HCT116 (cell line): ENCODE measurements at regions not wholly inside any gene's neighbourhood (a gene's known extent, or its start where the extent isn't known, plus 50 kb on each side); places are given as distances from the start of the nearest gene placed in this dataset.

Experiments
- ATAC-seq: fragments of 200-7000 bp; cut with Tn5 transposase; 2 replicates; pipeline ENCODE4 v1.9.1; 2020; ENCODE audit warnings: mild to moderate bottlenecking, moderate library complexity
- BruUV-seq: library from RNA; stranded (reverse); fragments of 400-500 nt; replicated peaks from 2 replicates; lab custom pipeline; 2021; lab: Mats Ljungman, UMichigan
- CTCF ChIA-PET: fragments of 300-600 bp; sonication (Branson Sonifier 250); formaldehyde crosslinking; loops from one replicate; lab custom pipeline; 2021; ENCODE audit warnings: antibody characterized with exemption; lab: Charles Lee
- POLR2A ChIA-PET: fragments of 300-600, 350-600 bp; sonication (Branson Sonifier 250); formaldehyde crosslinking; loops from one replicate; lab custom pipeline; 2021; ENCODE audit warnings: antibody characterized with exemption; lab: Charles Lee
- RAD21 ChIA-PET, 2 experiments: fragments of 300-600 bp; sonication (Branson Sonifier 250); formaldehyde crosslinking; loops; one replicate each; lab custom pipeline; 2023; ENCODE audit warnings: low total read pairs in 2 of 2; ENCODE audit not compliant: uncharacterized antibody in 2 of 2, unreplicated experiment in 2 of 2, low non-redundant PET in 1 of 2; lab: Charles Lee
- DNase-seq: peaks from one replicate; pipeline ENCODE4 v3.0.0-alpha.2; 2010; ENCODE audit warnings: low read depth, low spot score
- H2AFZ ChIP-seq: fragments of 200-600 bp; shearing (Covaris generic), sonication (generic); 2 replicates; pipeline ENCODE4 v1.6.1; 2017; ENCODE audit warnings: low read depth, mixed run types, mixed read lengths, antibody characterized with exemption, low read length; ENCODE audit not compliant: poor library complexity, severe bottlenecking
- H3K27ac ChIP-seq: 2 replicates; pipeline ENCODE4 v1.5.1; 2012; ENCODE audit warnings: low read depth, low read length
- H3K27me3 ChIP-seq: fragments of 200-600 bp; sonication (generic); 2 replicates; pipeline ENCODE4 v1.6.1; 2016; ENCODE audit warnings: mixed run types, low read length, mixed read lengths; ENCODE audit not compliant: insufficient read depth
- H3K36me3 ChIP-seq, 2 experiments: fragments of 200-500 bp in 1 of 2; fragments of 200-600 bp in 1 of 2; sonication (Bioruptor generic) in 1 of 2; sonication (generic) in 1 of 2; 2 replicates each; pipeline versions ENCODE4 v1.5.1 to v1.6.1; 2014 to 2016; ENCODE audit warnings: low read length in 2 of 2, inconsistent platforms in 1 of 2, mixed read lengths in 1 of 2, mixed run types in 1 of 2; ENCODE audit not compliant: insufficient read depth in 2 of 2, control insufficient read depth in 1 of 2
- H3K4me1 ChIP-seq, 2 experiments: fragments of 200-600 bp in 1 of 2; sonication (generic) in 1 of 2; 2 replicates each; pipeline versions ENCODE4 v1.5.1 to v1.6.1; 2012 to 2017; ENCODE audit warnings: low read length in 2 of 2, inconsistent platforms in 1 of 2, mild to moderate bottlenecking in 1 of 2, mixed read lengths in 1 of 2, mixed run types in 1 of 2, moderate library complexity in 1 of 2; ENCODE audit not compliant: insufficient read depth in 2 of 2, control insufficient read depth in 1 of 2
- H3K4me2 ChIP-seq: fragments of 200-600 bp; sonication (generic); 2 replicates; pipeline ENCODE4 v1.6.1; 2017; ENCODE audit warnings: mixed run types, low read length, mixed read lengths
- H3K4me3 ChIP-seq, 2 experiments: fragments of 200-600 bp in 1 of 2; sonication (generic) in 1 of 2; replicated peaks in 1 of 2; 2 replicates each; pipeline ENCODE4 v1.5.1; 2011 to 2016; ENCODE audit warnings: low read length in 2 of 2, control low read depth in 1 of 2, low read depth in 1 of 2, mild to moderate bottlenecking in 1 of 2, mixed read lengths in 1 of 2, mixed run types in 1 of 2
- H3K79me2 ChIP-seq: fragments of 200-600 bp; sonication (generic); 2 replicates; pipeline ENCODE4 v1.6.1; 2017; ENCODE audit warnings: mild to moderate bottlenecking, mixed run types, low read length, moderate library complexity, mixed read lengths; ENCODE audit not compliant: insufficient read depth
- H3K9ac ChIP-seq: fragments of 200-600 bp; sonication (generic); 2 replicates; pipeline ENCODE4 v1.6.1; 2016; ENCODE audit warnings: low read length, mixed read lengths
- H3K9me2 ChIP-seq: fragments of 200-600 bp; sonication (generic), shearing (Covaris generic); 2 replicates; pipeline ENCODE4 v1.6.1; 2017; ENCODE audit warnings: mixed run types, mild to moderate bottlenecking, moderate library complexity; ENCODE audit not compliant: insufficient read depth
- H3K9me3 ChIP-seq, 2 experiments: fragments of 200-500 bp in 1 of 2; fragments of 200-600 bp in 1 of 2; sonication (Bioruptor generic) in 1 of 2; sonication (generic) in 1 of 2; 2 replicates each; pipeline ENCODE4 v1.6.1; 2014 to 2017; ENCODE audit warnings: low read length in 2 of 2, mixed read lengths in 2 of 2, inconsistent platforms in 1 of 2, low read depth in 1 of 2, mild to moderate bottlenecking in 1 of 2, mixed run types in 1 of 2, moderate library complexity in 1 of 2; ENCODE audit not compliant: control insufficient read depth in 1 of 2, insufficient read depth in 1 of 2
- H4K20me1 ChIP-seq: fragments of 200-600 bp; sonication (generic), shearing (Covaris generic); 2 replicates; pipeline ENCODE4 v1.6.1; 2017; ENCODE audit warnings: mixed run types, mild to moderate bottlenecking, moderate library complexity; ENCODE audit not compliant: insufficient read depth
- CBX3 ChIP-seq: IDR thresholded peaks from 2 replicates; pipeline ENCODE4 v1.6.1; 2012; ENCODE audit warnings: low read depth
- CEBPB ChIP-seq: IDR thresholded peaks from 2 replicates; pipeline ENCODE4 v1.6.1; 2012; ENCODE audit warnings: low read depth
- EGR1 ChIP-seq: IDR thresholded peaks from 2 replicates; pipeline ENCODE4 v1.6.1; 2012; ENCODE audit warnings: low read depth
- ELF1 ChIP-seq: IDR thresholded peaks from 2 replicates; pipeline ENCODE4 v1.6.1; 2012; ENCODE audit warnings: low read depth, borderline replicate concordance
- EZH2 ChIP-seq: fragments of 200-600 bp; sonication (generic); IDR thresholded peaks from 2 replicates; pipeline ENCODE4 v1.6.1; 2017; ENCODE audit warnings: antibody characterized with exemption, mixed run types
- EZH2phosphoT487 ChIP-seq: fragments of 200-600 bp; IDR thresholded peaks from 2 replicates; pipeline ENCODE4 v1.6.1; 2018; ENCODE audit warnings: antibody characterized with exemption, borderline replicate concordance
- JUND ChIP-seq: IDR thresholded peaks from 2 replicates; pipeline ENCODE4 v1.6.1; 2012
- POLR2A ChIP-seq: IDR thresholded peaks from 2 replicates; pipeline ENCODE4 v1.7.0; 2011; ENCODE audit warnings: borderline replicate concordance; ENCODE audit not compliant: insufficient read depth, insufficient read length; ENCODE audit errors: extremely low read depth
- POLR2AphosphoS5 ChIP-seq: IDR thresholded peaks from 2 replicates; pipeline ENCODE4 v1.6.1; 2011; ENCODE audit warnings: mild to moderate bottlenecking, low read depth, low read length, moderate library complexity
- RAD21 ChIP-seq: IDR thresholded peaks from 2 replicates; pipeline ENCODE4 v1.6.1; 2012; ENCODE audit warnings: low read depth, mild to moderate bottlenecking
- SIN3A ChIP-seq: IDR thresholded peaks from 2 replicates; pipeline ENCODE4 v1.6.1; 2012; ENCODE audit warnings: low read depth
- SP1 ChIP-seq: IDR thresholded peaks from 2 replicates; pipeline ENCODE4 v1.6.1; 2012; ENCODE audit warnings: low read depth
- SRF ChIP-seq: IDR thresholded peaks from 2 replicates; pipeline ENCODE4 v1.6.1; 2012; ENCODE audit warnings: low read depth
- TCF7L2 ChIP-seq: IDR thresholded peaks from 2 replicates; pipeline ENCODE4 v1.7.0; 2011; ENCODE audit warnings: borderline replicate concordance, inconsistent platforms; ENCODE audit not compliant: insufficient read depth, insufficient read length; ENCODE audit errors: extremely low read depth
- YY1 ChIP-seq: IDR thresholded peaks from 2 replicates; pipeline ENCODE4 v1.6.1; 2011; ENCODE audit warnings: low read length, low read depth, moderate library complexity, mild to moderate bottlenecking; ENCODE audit not compliant: insufficient replicate concordance; ENCODE audit errors: extremely low read depth
- ZFX ChIP-seq: fragments of 450-650 bp; IDR thresholded peaks from 2 replicates; pipeline ENCODE4 v1.6.1; 2017
- ZNF274 ChIP-seq: fragments of 200-500 bp; sonication (Bioruptor generic); IDR thresholded peaks from 2 replicates; pipeline ENCODE4 v1.6.1; 2014; ENCODE audit warnings: mild to moderate bottlenecking, low read depth, low read length, inconsistent platforms
- intact Hi-C: fragments of 100-400 bp; cut with micrococcal nuclease; formaldehyde crosslinking; loops from 2 replicates; pipeline ENCODE4 v1.10.0; 2022
- TF ChIP-seq, protein P1 (sequence below): IDR thresholded peaks from 2 replicates; pipeline ENCODE4 v1.6.1; 2012
- TF ChIP-seq, protein P2 (sequence below): IDR thresholded peaks from 2 replicates; pipeline ENCODE4 v1.6.1; 2011; ENCODE audit warnings: mild to moderate bottlenecking, low read length, moderate library complexity; ENCODE audit not compliant: insufficient replicate concordance; ENCODE audit errors: extremely low read depth
- TF ChIP-seq, protein P3 (sequence below): IDR thresholded peaks from 2 replicates; pipeline ENCODE4 v1.6.1; 2012

DNA sequence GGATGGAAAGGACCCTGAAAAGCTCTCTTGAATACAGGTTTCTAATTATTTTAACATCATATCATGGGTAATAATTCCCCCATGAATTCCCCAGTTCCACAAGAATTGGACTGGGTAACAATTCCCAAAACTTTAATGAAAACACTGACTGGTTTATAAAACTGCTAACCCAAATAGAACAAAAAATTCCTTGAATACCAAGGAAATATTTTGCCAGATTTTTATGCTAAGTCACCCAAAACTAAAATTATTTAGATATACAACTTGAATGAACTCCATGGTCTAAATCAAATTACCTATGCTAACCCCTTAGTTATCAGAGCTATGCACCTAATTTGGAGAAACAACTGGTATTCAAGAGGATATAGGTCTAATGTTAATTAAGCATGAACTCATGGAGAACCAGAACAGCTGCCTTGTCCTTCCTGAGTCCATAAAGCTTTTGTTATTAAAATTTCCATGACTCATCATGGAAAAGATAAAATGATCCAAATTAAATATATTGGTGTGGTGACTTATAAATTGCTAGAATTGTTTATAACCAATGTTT is 164.9 kb upstream of the TUT7 start:
- intact Hi-C loops, result no loop called here
- CTCF ChIA-PET, result interaction anchor here (0.8 kb wide), 1 partner anchor 837 kb away, joined by 3 read pairs; no protein-coding TSS in a partner anchor

More for the DNA sequence above, 164.9 kb upstream of the TUT7 start:
- H3K9me3 ChIP-seq, result no peaks in the 10 kb centered on the region
- no peak overlapping the region for H2AFZ ChIP-seq
- no peak overlapping the region for H3K9ac ChIP-seq
- H3K36me3 ChIP-seq, result no peaks in the 10 kb centered on the region
- H3K27ac ChIP-seq, result no peak overlapping the region
- no peak for TF ChIP-seq EZH2
- no peak for TF ChIP-seq RAD21
- TF ChIP-seq, protein P1, sequence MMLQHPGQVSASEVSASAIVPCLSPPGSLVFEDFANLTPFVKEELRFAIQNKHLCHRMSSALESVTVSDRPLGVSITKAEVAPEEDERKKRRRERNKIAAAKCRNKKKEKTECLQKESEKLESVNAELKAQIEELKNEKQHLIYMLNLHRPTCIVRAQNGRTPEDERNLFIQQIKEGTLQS, result no peak
- TF ChIP-seq SIN3A, result no peak
- no peak for TF ChIP-seq YY1
- TF ChIP-seq ZFX, result no peak
- TF ChIP-seq SP1, result no peak
- TF ChIP-seq SRF, result no peak
- no peak for TF ChIP-seq JUND
- TF ChIP-seq ELF1, result no peak
- TF ChIP-seq CEBPB, result no peak
- TF ChIP-seq POLR2AphosphoS5, result no peak
- TF ChIP-seq CBX3, result no peak
- TF ChIP-seq EZH2phosphoT487, result no peak
- TF ChIP-seq ZNF274, result no peak
- TF ChIP-seq, protein P2, sequence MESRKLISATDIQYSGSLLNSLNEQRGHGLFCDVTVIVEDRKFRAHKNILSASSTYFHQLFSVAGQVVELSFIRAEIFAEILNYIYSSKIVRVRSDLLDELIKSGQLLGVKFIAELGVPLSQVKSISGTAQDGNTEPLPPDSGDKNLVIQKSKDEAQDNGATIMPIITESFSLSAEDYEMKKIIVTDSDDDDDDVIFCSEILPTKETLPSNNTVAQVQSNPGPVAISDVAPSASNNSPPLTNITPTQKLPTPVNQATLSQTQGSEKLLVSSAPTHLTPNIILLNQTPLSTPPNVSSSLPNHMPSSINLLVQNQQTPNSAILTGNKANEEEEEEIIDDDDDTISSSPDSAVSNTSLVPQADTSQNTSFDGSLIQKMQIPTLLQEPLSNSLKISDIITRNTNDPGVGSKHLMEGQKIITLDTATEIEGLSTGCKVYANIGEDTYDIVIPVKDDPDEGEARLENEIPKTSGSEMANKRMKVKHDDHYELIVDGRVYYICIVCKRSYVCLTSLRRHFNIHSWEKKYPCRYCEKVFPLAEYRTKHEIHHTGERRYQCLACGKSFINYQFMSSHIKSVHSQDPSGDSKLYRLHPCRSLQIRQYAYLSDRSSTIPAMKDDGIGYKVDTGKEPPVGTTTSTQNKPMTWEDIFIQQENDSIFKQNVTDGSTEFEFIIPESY, result no peak
- TF ChIP-seq, protein P3, sequence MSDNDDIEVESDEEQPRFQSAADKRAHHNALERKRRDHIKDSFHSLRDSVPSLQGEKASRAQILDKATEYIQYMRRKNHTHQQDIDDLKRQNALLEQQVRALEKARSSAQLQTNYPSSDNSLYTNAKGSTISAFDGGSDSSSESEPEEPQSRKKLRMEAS, result no peak
- no peak for TF ChIP-seq POLR2A
- TF ChIP-seq EGR1, result no peak
- no peak for TF ChIP-seq TCF7L2
- no peak for DNase-seq
- no peaks in the 10 kb centered on the region for H3K9me2 ChIP-seq
- no TSS peak for BruUV-seq
- no peak overlapping the region for H3K4me2 ChIP-seq
- no peak for ATAC-seq
- ChIA-PET POLR2A (no interaction called here), RAD21 (no interaction called here)
- H3K27me3 ChIP-seq, result peaks cover 24% of the 10 kb centered on the region
- no peaks in the 10 kb centered on the region; the same call in 1 of the 2 replicates for H4K20me1 ChIP-seq
- no peak overlapping the region for H3K4me3 ChIP-seq
- H3K79me2 ChIP-seq, result no peaks in the 10 kb centered on the region
- no peaks in the 10 kb centered on the region for H3K4me1 ChIP-seq
